ENCODE measurements at regions not wholly inside any gene's neighbourhood (a gene's known extent, or its start where the extent isn't known, plus 50 kb on each side); places are given as distances from the start of the nearest gene placed in this dataset.

GRCh38 chr11:70954471-70954870 is 297.9 kb downstream of the SHANK2 start:
- TF ChIP-seq, protein P1, sequence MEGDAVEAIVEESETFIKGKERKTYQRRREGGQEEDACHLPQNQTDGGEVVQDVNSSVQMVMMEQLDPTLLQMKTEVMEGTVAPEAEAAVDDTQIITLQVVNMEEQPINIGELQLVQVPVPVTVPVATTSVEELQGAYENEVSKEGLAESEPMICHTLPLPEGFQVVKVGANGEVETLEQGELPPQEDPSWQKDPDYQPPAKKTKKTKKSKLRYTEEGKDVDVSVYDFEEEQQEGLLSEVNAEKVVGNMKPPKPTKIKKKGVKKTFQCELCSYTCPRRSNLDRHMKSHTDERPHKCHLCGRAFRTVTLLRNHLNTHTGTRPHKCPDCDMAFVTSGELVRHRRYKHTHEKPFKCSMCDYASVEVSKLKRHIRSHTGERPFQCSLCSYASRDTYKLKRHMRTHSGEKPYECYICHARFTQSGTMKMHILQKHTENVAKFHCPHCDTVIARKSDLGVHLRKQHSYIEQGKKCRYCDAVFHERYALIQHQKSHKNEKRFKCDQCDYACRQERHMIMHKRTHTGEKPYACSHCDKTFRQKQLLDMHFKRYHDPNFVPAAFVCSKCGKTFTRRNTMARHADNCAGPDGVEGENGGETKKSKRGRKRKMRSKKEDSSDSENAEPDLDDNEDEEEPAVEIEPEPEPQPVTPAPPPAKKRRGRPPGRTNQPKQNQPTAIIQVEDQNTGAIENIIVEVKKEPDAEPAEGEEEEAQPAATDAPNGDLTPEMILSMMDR (IDR thresholded peaks at IDR 0.05; ENCODE audit: borderline replicate concordance, insufficient read depth, low read depth, low read length), result no peak
- no peak overlapping the region for H3K4me3 ChIP-seq (ENCODE audit: low read depth, low read length)
